ENCODE measurements at regions not wholly inside any gene's neighbourhood (a gene's known extent, or its start where the extent isn't known, plus 50 kb on each side); places are given as distances from the start of the nearest gene placed in this dataset.

GRCh38 chr6:165178056-165178455 lies 131.3 kb downstream of the C6orf118 start:
- TF ChIP-seq CTCF (IDR thresholded peaks at IDR 0.05; ENCODE audit: poor library complexity): no peak
- no peak for TF ChIP-seq EZH2phosphoT487 (IDR thresholded peaks at IDR 0.05; ENCODE audit: low read depth, severe bottlenecking, unreplicated experiment)
